HG03565 (cell line): ENCODE measurements at regions not wholly inside any gene's neighbourhood (a gene's known extent, or its start where the extent isn't known, plus 50 kb on each side); places are given as distances from the start of the nearest gene placed in this dataset.

Experiments
- ATAC-seq: cut with Tn5 transposase; IDR thresholded peaks from one replicate; pipeline ENCODE4 v1.9.1; 2021; ENCODE audit warnings: mild to moderate bottlenecking, moderate library complexity; ENCODE audit not compliant: unreplicated experiment

GRCh38 chr6:44674226-44675155, 287.0 kb downstream of the CDC5L start:
- no peak for ATAC-seq

DNA sequence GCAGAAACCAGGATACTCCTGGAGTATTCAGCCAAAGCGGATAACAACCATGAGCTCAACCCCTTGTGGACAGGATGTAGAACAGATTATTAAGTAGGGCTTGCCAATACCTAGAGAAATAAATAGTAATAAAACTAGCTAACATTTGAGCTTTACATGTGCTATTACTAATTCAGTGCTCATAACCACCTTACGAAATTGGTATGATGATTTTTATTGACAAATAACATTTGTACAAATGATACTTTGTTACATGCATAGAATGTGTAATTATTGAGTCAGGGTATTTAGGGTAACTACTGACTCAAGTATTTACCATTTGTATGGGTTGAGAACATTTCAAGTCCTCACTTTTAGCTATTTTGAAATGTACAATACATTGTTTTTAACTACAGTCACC, 287.9 kb downstream of the CDC5L start:
- no peak for ATAC-seq

DNA sequence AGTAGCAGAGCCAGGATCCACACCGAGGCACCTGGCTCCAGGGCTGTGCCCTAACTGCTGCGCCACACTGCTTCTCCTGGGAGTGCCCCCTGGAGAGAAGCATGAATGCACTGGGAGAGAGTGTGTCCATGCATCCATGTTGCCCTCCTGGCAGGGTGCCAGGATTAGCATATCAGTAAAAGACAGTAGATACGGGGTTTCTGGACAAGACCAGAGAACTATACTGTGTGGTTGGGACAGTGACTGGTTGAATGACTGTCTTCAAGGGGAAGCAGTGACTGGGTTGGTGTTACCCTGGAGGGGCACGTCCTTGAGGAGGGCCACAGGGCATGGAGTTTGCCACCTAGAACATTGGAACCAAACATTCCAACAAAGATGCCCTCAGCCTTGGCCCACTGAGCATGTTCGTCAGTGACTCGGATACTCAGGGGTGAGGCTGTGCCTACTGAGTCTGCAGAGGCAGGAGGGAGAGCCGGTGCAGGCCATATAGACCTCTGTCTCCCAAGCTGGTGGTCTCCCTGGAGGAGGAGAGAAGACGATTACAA, 288.8 kb downstream of the CDC5L start:
- no peak for ATAC-seq

DNA sequence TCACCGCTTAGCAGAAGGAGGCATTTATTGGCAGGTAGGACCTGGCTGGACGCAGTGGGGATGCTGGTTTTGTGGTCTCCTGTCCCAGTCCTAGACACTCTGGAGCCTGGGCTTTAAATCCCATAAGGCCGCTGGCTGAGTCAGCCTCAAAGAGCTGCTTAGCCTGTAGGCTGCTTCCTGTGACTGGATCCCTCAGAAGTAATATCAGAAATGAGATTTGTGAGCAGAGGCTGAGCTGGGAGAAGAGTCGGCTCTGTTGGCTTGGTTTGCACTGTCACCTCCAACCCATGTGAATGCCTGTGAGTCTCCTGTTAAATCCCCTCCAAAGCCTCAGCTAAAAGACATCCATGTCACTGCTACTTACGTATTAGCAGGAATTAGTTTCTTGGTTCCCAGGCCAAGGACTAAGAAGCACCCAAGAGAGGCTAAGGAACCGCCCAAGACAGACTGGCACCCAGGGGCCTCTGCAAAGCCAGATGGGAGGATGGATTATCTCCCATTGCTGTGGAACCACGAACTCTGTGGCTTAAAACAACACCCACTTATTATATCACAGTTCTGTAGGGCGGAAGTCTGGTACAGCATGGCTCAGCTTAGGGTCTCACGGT, 289.4 kb downstream of the CDC5L start:
- no peak for ATAC-seq

GRCh38 chr6:44678252-44678935, 290.9 kb downstream of the CDC5L start:
- ATAC-seq: no peak

DNA sequence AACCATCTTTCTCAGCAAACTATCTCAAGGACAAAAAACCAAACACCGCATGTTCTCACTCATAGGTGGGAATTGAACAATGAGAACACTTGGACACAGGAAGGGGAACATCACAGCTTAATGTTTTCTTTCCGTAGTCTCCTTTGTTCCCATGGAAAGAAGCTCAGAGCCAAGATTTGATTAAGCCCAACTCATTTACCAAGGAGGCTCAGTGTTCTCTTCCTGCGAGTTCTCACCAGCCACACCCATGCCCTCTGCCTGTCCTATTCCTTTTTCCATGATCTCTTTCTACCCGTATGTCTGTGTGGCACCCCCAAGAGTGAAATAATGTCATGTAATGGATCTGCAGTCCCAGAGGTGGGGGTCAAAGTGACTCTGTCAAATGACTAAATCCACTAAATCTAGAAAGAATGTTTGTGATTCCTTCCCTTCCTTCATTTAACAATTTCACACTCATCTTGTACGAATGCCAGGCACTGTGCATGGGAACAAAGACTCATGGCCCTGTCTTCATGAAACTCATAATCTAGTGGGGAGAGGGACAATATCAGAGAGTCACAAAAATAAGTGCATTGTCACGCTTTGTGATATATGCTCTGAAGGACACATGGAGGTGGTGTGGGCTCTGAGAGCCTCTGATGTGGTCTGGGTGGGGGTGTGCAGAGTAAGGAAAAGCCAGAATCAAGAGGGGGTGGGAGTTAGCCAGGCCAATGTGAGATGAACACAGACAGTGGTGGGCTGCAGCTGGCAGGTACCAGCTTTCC, 292.1 kb downstream of the CDC5L start:
- no peak for ATAC-seq

- ATAC-seq: no peak
Observed at GRCh38 chr6:44680202-44680720, 292.8 kb downstream of the CDC5L start.

GRCh38 chr6:44681761-44682160, 294.3 kb downstream of the CDC5L start:
- ATAC-seq: no peak

DNA sequence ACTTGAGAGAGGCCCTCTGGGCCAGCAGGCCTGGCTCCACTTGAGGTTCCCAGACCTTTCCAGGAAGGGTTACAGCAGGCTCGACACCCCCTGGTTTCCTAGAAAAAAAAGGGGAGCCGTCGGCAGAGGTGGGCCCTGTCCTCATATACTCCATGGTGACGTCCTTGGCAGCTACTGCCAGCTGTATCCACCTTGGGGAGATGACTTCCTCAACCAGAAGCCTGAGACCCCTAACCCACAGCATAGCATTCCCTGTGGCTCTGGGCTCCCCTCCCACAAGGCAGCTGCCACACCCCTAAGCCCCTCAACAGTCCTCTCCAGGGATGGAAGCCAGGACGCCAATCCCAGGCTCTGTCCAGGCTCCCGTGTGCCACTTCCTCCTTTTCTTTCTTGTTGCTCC, 294.8 kb downstream of the CDC5L start:
- no peak for ATAC-seq

- ATAC-seq: no peak
Observed at GRCh38 chr6:44682987-44683779, 295.7 kb downstream of the CDC5L start.

DNA sequence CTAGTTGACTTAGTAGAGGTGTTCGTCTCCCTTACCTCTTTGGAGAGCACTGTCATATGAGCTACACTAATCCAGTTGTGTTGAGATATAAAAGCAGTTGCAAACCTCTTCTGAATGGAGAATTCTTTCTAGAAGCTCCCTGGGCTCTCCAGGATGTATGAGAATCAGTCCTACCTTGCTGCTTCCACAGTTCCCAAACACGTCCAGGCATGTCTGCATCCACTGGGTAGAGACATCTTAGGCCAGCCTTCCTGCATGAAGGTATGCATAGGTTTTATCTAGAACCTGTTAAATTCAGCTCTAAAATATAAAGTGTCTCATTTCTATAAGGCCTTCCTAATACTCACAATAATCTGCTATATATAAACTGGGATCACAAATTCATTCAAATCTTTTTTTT, 297.7 kb downstream of the CDC5L start:
- ATAC-seq: no peak

DNA sequence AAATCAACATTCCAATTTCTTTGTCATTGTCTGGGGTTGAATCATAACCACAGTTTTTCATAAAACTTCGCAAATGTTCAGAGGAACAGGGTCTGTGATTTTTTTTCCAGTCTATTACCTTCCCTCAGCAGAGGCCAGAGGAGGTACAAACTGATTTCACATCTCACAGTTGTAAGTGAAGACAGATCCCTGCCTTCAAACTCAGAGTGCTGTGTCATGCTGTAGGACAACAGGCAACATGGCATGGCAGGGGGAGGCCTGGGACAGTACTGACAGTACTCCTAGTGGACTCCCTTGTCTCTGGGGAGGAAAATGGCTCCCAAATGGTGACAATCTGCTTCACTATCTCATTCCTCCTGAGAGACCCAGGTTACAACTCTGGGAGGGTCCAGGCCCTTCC, 308.6 kb downstream of the CDC5L start:
- ATAC-seq: no peak

GRCh38 chr6:44696686-44697085, 309.2 kb downstream of the CDC5L start:
- ATAC-seq: no peak

DNA sequence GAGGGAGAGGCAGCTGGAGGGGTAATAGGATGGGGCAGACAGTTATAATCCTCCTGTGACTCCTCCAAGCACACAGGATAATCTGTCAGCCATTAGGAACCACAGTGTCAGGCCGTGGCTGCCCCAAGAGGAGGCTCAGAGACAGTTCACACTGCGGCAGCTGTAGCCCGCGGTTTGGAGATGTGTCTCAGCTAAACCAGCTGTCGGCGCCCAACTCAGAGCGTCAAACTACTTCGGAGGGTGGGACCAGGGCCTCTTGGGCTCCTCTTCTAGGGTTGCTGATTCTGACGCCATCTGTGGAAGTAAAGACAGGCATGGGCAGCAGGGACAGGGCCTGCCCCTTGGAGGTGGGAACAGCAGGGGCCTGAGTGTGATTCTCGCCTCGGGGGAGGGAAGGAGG, 309.8 kb downstream of the CDC5L start:
- ATAC-seq: no peak

- no peak for ATAC-seq
Observed at GRCh38 chr6:44698602-44699001, 311.1 kb downstream of the CDC5L start.

DNA sequence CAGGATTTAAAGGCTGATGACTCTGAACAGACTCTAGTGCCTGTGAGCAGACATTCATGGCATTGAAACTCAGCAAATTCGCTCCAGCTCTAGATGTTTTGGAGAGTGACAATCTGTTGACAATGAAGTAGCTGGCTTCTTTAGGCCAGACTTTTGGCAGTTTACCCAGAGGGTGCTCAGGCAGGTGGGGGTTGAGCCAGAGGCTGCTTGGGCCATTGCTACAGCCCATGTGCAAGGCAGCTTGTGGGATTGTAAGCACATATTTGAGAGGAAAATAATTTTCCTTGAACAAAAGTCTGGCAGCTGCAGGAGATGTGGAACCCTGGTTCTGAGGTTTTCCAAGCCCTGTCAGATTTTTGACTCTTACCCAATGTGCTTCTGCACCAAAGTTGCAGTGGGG, 311.6 kb downstream of the CDC5L start:
- no peak for ATAC-seq

DNA sequence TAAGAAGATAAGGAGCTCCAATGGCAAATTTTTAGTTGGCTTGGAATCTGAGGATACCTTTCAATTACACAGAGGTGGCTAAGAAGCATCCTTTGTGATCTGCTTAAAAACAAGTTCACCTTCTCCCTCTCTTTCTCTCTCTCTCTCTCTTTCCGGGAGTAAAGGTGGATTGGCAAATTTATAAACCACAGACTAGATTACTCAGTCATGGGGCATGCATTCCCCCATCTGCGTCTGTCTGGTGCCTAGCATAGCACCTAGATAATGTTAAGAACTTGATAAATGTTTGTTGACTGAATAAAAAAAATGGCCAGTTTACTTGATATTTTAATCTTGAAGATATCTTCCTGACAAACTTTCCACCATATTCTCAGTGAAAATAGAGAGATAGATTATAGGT, 312.3 kb downstream of the CDC5L start:
- no peak for ATAC-seq

GRCh38 chr6:44700422-44700821, 312.9 kb downstream of the CDC5L start:
- ATAC-seq: no peak

GRCh38 chr6:44701038-44701636, 313.6 kb downstream of the CDC5L start:
- ATAC-seq: no peak
